ENCODE measurements at regions not wholly inside any gene's neighbourhood (a gene's known extent, or its start where the extent isn't known, plus 50 kb on each side); places are given as distances from the start of the nearest gene placed in this dataset.

GRCh38 chr5:143757116-143757515, 54.8 kb upstream of the HMHB1 start:
- no peaks in the 10 kb centered on the region for H3K4me1 Mint-ChIP-seq
- Histone ChIP-seq H3K27me3 (no peaks in the 10 kb centered on the region), H4K20me1 (ENCODE audit: low read depth) (no peaks in the 10 kb centered on the region), H3K9ac (no peak overlapping the region), H3K4me3 (no peak overlapping the region), H3K36me3 (no peaks in the 10 kb centered on the region), H3K9me3 (ENCODE audit: low read depth) (no peaks in the 10 kb centered on the region), H3K79me2 (ENCODE audit: low read depth) (no peaks in the 10 kb centered on the region), H3K4me1 (no peaks in the 10 kb centered on the region), H3K27ac (no peak overlapping the region), H3K4me2 (no peak overlapping the region), H3F3A (ENCODE audit: low read depth) (no peaks in the 10 kb centered on the region), H2AFZ (replicated peaks) (no peak overlapping the region)
- H3K27me3 Mint-ChIP-seq (ENCODE audit: insufficient read depth, low read depth) = no peaks in the 10 kb centered on the region
- DNase-seq (ENCODE audit: low spot score) = no peak
- H3K9me3 Mint-ChIP-seq = no peaks in the 10 kb centered on the region
- no peak overlapping the region for H3K4me3 Mint-ChIP-seq
- TF ChIP-seq CTCF (IDR thresholded peaks at IDR 0.05) (no peak), EZH2phosphoT487 (IDR thresholded peaks at IDR 0.05) (no peak), EZH2 (IDR thresholded peaks at IDR 0.05) (no peak)
- H3K27ac Mint-ChIP-seq = no peak overlapping the region
- H3K36me3 Mint-ChIP-seq = no peaks in the 10 kb centered on the region

- Histone ChIP-seq H3K79me2 (ENCODE audit: low read depth) (no peaks in the 10 kb centered on the region), H3K4me3 (no peak overlapping the region), H3F3A (ENCODE audit: low read depth) (no peaks in the 10 kb centered on the region), H2AFZ (replicated peaks) (no peak overlapping the region), H3K4me2 (no peak overlapping the region), H4K20me1 (ENCODE audit: low read depth) (no peaks in the 10 kb centered on the region), H3K27me3 (no peaks in the 10 kb centered on the region), H3K27ac (no peak overlapping the region), H3K9ac (no peak overlapping the region), H3K4me1 (no peaks in the 10 kb centered on the region), H3K9me3 (ENCODE audit: low read depth) (no peaks in the 10 kb centered on the region), H3K36me3 (no peaks in the 10 kb centered on the region)
- H3K36me3 Mint-ChIP-seq = no peaks in the 10 kb centered on the region
- no peaks in the 10 kb centered on the region for H3K4me1 Mint-ChIP-seq
- H3K4me3 Mint-ChIP-seq = no peak overlapping the region
- DNase-seq (ENCODE audit: low spot score) = no peak
- no peak overlapping the region for H3K27ac Mint-ChIP-seq
- no peaks in the 10 kb centered on the region for H3K27me3 Mint-ChIP-seq (ENCODE audit: insufficient read depth, low read depth)
- TF ChIP-seq EZH2 (IDR thresholded peaks at IDR 0.05) (no peak), EZH2phosphoT487 (IDR thresholded peaks at IDR 0.05) (no peak), CTCF (IDR thresholded peaks at IDR 0.05) (no peak)
- H3K9me3 Mint-ChIP-seq = no peaks in the 10 kb centered on the region
These were observed 56.0 kb upstream of the HMHB1 start for GRCh38 chr5:143755966-143756365.

GRCh38 chr5:143752165-143752850, 59.7 kb upstream of the HMHB1 start:
- H3K79me2 ChIP-seq (ENCODE audit: low read depth) = no peaks in the 10 kb centered on the region
- DNase-seq (ENCODE audit: low spot score) = no peak
- no peak overlapping the region for H3K9ac ChIP-seq
- no peaks in the 10 kb centered on the region for H3K27me3 ChIP-seq
- no peak for TF ChIP-seq CTCF (IDR thresholded peaks at IDR 0.05)
- no peak for TF ChIP-seq EZH2phosphoT487 (IDR thresholded peaks at IDR 0.05)
- TF ChIP-seq EZH2 (IDR thresholded peaks at IDR 0.05) = no peak
- H3K36me3 ChIP-seq = no peaks in the 10 kb centered on the region
- H3K9me3 ChIP-seq (ENCODE audit: low read depth) = no peaks in the 10 kb centered on the region
- H2AFZ ChIP-seq (replicated peaks) = no peak overlapping the region
- no peaks in the 10 kb centered on the region for H3K9me3 Mint-ChIP-seq
- no peaks in the 10 kb centered on the region for H3K4me1 ChIP-seq
- H3K27ac ChIP-seq = no peak overlapping the region
- H3F3A ChIP-seq (ENCODE audit: low read depth) = no peaks in the 10 kb centered on the region
- H3K27ac Mint-ChIP-seq = no peak overlapping the region
- H4K20me1 ChIP-seq (ENCODE audit: low read depth) = no peaks in the 10 kb centered on the region
- H3K27me3 Mint-ChIP-seq (ENCODE audit: insufficient read depth, low read depth) = no peaks in the 10 kb centered on the region
- no peak overlapping the region for H3K4me2 ChIP-seq
- H3K4me3 ChIP-seq = no peak overlapping the region
- H3K4me1 Mint-ChIP-seq = no peaks in the 10 kb centered on the region
- H3K36me3 Mint-ChIP-seq = no peaks in the 10 kb centered on the region
- no peak overlapping the region for H3K4me3 Mint-ChIP-seq
